Fibroblast of pulmonary artery (primary cell): ENCODE measurements at regions not wholly inside any gene's neighbourhood (a gene's known extent, or its start where the extent isn't known, plus 50 kb on each side); places are given as distances from the start of the nearest gene placed in this dataset.

Experiments
- DNase-seq: peaks from one replicate; pipeline ENCODE4 v3.0.0-alpha.2; 2010; ENCODE audit warnings: low read depth
- H3K4me3 ChIP-seq: replicated peaks from 2 replicates; pipeline ENCODE4 v1.5.1; 2011; ENCODE audit warnings: low read depth, mild to moderate bottlenecking, control low read depth, low read length, moderate library complexity
- CTCF ChIP-seq: IDR thresholded peaks from 2 replicates; pipeline ENCODE4 v1.5.1; 2011; ENCODE audit warnings: mild to moderate bottlenecking, control low read depth, low read length, inconsistent platforms; ENCODE audit errors: missing control alignments

- DNase-seq = no peak
- no peak overlapping the region for H3K4me3 ChIP-seq
- no peak for TF ChIP-seq CTCF
Measured at GRCh38 chr4:111924696-111925095, 220.6 kb upstream of the FAM241A start.

- no peak for DNase-seq
- TF ChIP-seq CTCF = no peak
- H3K4me3 ChIP-seq = no peak overlapping the region
Measured at GRCh38 chr4:111930659-111931058, 214.6 kb upstream of the FAM241A start.

GRCh38 chr4:111933703-111934102, 211.6 kb upstream of the FAM241A start:
- no peak for TF ChIP-seq CTCF
- H3K4me3 ChIP-seq = no peak overlapping the region
- no peak for DNase-seq

GRCh38 chr4:111934314-111934713, 210.9 kb upstream of the FAM241A start:
- no peak for DNase-seq
- H3K4me3 ChIP-seq = no peak overlapping the region
- no peak for TF ChIP-seq CTCF

- peak; percentile 51 for DNase-seq
- H3K4me3 ChIP-seq = no peak overlapping the region
- TF ChIP-seq CTCF = no peak
Measured at GRCh38 chr4:111937368-111937767, 207.9 kb upstream of the FAM241A start.

- no peak overlapping the region for H3K4me3 ChIP-seq
- TF ChIP-seq CTCF = no peak
- DNase-seq = no peak
Measured at GRCh38 chr4:111941957-111942356, 203.3 kb upstream of the FAM241A start.

GRCh38 chr4:111943796-111944203, 201.5 kb upstream of the FAM241A start:
- DNase-seq = peak; percentile 55
- no peak overlapping the region for H3K4me3 ChIP-seq
- peak; percentile 52 for TF ChIP-seq CTCF
